HEK293T (cell line): ENCODE measurements at regions not wholly inside any gene's neighbourhood (a gene's known extent, or its start where the extent isn't known, plus 50 kb on each side); places are given as distances from the start of the nearest gene placed in this dataset.

Source experiments
- ARNT ChIP-seq: fragments of 450-650 bp; IDR thresholded peaks from 2 replicates; pipeline ENCODE4 v1.6.1; 2017; ENCODE audit warnings: mild to moderate bottlenecking
- BHLHE40 ChIP-seq: fragments of 450-650 bp; IDR thresholded peaks from 2 replicates; pipeline ENCODE4 v1.6.1; 2016; ENCODE audit warnings: mild to moderate bottlenecking, moderate library complexity, borderline replicate concordance
- CTBP1 ChIP-seq: fragments of 450-650 bp; IDR thresholded peaks from 2 replicates; pipeline ENCODE4 v1.6.1; 2016; ENCODE audit warnings: borderline replicate concordance
- FOXA1 ChIP-seq: fragments of 450-650 bp; IDR thresholded peaks from 2 replicates; pipeline ENCODE4 v1.6.1; 2016; ENCODE audit warnings: mild to moderate bottlenecking
- FOXK2 ChIP-seq: fragments of 450-650 bp; IDR thresholded peaks from 2 replicates; pipeline ENCODE4 v1.6.1; 2016; ENCODE audit warnings: mild to moderate bottlenecking
- FOXM1 ChIP-seq: fragments of 450-650 bp; IDR thresholded peaks from 2 replicates; pipeline ENCODE4 v1.6.1; 2017; ENCODE audit warnings: mild to moderate bottlenecking, borderline replicate concordance
- HDGF ChIP-seq: fragments of 450-650 bp; IDR thresholded peaks from 2 replicates; pipeline ENCODE4 v1.6.1; 2017; ENCODE audit warnings: antibody characterized with exemption, borderline replicate concordance
- NFRKB ChIP-seq: fragments of 450-650 bp; IDR thresholded peaks from 2 replicates; pipeline ENCODE4 v1.6.1; 2016; ENCODE audit warnings: mild to moderate bottlenecking, moderate library complexity
- SP1 ChIP-seq: fragments of 450-650 bp; IDR thresholded peaks from 2 replicates; pipeline ENCODE4 v1.6.1; 2017
- SUZ12 ChIP-seq: fragments of 450-650 bp; IDR thresholded peaks from 2 replicates; pipeline ENCODE4 v1.6.1; 2016; ENCODE audit warnings: mild to moderate bottlenecking
- TARDBP ChIP-seq: fragments of 450-650 bp; IDR thresholded peaks from 2 replicates; pipeline ENCODE4 v1.6.1; 2016
- ZNF384 ChIP-seq: fragments of 450-650 bp; IDR thresholded peaks from 2 replicates; pipeline ENCODE4 v1.6.1; 2016

DNA sequence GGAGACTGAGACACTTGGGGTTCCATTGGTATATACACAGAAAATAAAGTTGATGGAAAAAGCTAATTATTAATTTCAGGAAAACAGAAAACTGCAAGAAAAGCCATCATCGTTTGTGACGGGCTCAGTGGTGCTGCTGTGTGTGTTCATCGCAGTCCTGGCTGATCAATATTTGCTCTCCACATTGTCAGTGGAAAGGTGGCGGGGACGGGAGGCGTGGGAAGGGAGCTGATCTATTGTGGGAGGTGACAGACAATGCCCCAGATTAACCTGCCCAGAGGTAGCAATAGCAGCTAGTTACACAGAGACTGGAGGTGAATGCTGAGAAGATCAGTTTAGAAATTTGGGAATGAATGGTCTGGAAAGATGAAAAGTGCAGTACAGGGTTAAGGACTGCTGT lies 50.0 kb upstream of the CTDP1 start:
- TF ChIP-seq FOXA1 (no peak), BHLHE40 (no peak), SUZ12 (no peak), FOXM1 (no peak), NFRKB (no peak), TARDBP (no peak), ZNF384 (no peak), SP1 (no peak), FOXK2 (no peak), HDGF (no peak), CTBP1 (no peak), ARNT (no peak)
